ENCODE measurements at regions not wholly inside any gene's neighbourhood (a gene's known extent, or its start where the extent isn't known, plus 50 kb on each side); places are given as distances from the start of the nearest gene placed in this dataset.

- TF ChIP-seq CTCF (IDR thresholded peaks at IDR 0.05) (no peak), POLR2A (IDR thresholded peaks at IDR 0.05) (no peak), EP300 (IDR thresholded peaks at IDR 0.05) (no peak)
These were observed 199.3 kb upstream of the NSMCE3 start for GRCh38 chr15:29468899-29469298.

Measured in ovary (tissue), 3 donors.